Activated CD4-positive, CD25-positive, alpha-beta regulatory T cell treated with anti-CD3 and anti-CD28 coated beads, Interleukin-2, amount 50 U/mL, for 72 hours (primary cell): ENCODE measurements at regions not wholly inside any gene's neighbourhood (a gene's known extent, or its start where the extent isn't known, plus 50 kb on each side); places are given as distances from the start of the nearest gene placed in this dataset.
"Not testable (repeated sequence)": the region's sequence is repeated elsewhere in the genome, so short reads cannot be mapped to it uniquely, and the experiment has no call there.

Experiments
- DNase-seq: peaks from one replicate; pipeline ENCODE4 v3.0.0; 2021

GRCh38 chr15:25250906-25251622 is 187.8 kb downstream of the UBE3A start:
- DNase-seq, result no peak

DNA sequence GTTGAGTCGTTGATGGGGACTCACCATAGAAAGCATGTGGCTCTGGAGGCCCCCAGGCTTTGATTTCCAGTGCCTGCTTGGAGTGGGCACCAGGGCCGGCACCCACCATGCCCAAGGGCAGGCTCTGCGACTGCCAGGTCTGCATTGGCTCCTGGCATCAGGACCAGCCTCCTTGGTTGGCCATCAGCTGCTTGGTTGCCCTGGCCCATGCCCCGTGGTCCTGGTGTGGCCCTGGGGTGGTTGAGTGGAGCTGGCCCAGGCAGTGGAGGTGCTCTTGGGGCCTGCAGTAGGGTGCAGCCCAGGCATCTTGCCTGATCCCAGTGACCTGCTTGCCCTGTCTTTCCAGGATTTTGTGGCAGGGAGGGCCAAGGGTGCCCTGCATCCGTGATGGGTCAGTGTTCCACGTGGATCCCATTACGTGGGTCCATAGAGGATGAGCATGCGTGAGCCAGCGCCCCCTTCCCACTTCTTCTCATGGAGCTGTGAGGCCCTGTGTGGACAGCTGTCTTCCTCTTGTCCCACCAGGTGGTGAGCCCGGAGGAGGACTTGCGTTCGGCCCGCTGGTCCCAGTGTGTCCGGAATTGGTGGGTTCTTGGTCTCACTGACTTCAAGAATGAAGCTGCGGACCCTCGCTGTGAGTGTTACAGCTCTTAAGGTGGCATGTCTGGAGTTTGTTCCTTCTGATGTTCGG is 187.0 kb downstream of the UBE3A start:
- no peak for DNase-seq

- not testable (repeated sequence) for DNase-seq
Observed at GRCh38 chr15:25253048-25253973, 185.5 kb downstream of the UBE3A start.

DNA sequence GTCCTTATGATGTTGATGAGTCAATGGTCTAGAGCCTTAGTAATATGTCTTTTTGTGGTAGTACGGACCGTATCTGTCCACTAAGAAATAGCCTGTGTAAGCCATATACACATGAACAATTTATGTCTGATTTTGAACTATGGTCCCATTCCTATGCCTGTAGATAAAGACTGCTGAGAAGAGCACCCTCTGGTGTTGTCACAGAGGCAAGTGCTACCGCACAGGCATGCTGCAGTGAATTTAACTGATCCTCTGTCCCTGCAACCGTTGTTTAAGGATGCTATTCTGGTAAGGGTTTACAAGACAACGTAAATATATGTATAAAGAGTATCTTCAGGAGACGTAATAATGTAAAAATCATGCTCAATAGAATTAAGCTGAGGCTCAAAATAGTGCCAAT is 170.7 kb downstream of the UBE3A start:
- no peak for DNase-seq
